ENCODE measurements at regions not wholly inside any gene's neighbourhood (a gene's known extent, or its start where the extent isn't known, plus 50 kb on each side); places are given as distances from the start of the nearest gene placed in this dataset.
"Not testable (repeated sequence)": the region's sequence is repeated elsewhere in the genome, so short reads cannot be mapped to it uniquely, and the experiment has no call there.

GRCh38 chr3:193046371-193046770 lies 128.7 kb upstream of the MB21D2 start:
- no peak for DNase-seq (ENCODE audit: low spot score)

DNA sequence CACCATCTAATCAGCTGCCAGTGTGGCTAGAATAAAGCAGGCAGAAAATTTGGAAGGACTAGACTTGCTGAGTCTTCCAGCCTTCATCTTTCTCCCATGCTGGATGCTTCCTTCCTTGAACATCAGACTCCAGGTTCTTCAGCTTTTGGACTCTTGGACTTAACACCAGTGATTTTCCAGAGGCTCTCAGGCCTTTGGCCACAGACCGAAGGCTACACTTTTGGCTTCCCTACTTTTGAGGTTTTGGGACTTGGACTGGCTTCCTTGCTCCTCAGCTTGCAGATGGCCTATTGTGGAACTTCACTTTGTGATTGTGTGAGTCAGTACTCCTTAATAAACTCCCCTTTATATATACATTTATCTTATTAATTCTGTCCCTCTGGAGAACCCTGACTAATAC lies 129.8 kb upstream of the MB21D2 start:
- DNase-seq (ENCODE audit: low spot score), result not testable (repeated sequence)

GRCh38 chr3:193048127-193048526 lies 130.5 kb upstream of the MB21D2 start:
- no peak for DNase-seq (ENCODE audit: low spot score)

- DNase-seq (ENCODE audit: low spot score), result no peak
Observed at GRCh38 chr3:193049935-193050334, 132.3 kb upstream of the MB21D2 start.

DNA sequence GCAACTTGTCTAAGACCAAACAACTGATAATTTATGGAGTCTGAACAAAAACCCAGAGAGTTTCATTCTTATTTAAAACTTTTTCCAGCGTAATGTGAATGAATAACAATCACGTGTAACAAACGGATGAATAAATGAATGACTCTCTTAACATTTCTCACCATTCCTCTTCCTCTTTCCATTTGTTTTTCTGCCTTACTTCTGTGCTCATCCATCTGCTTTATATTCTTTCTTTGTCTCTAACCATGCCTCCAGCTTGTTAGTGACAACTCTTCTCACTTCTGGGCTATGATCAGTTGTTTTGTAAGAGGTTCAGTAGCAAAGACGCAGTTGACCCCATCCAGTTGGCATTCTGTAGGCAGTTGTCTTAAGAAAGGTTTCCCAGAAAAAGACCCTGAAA lies 133.7 kb upstream of the MB21D2 start:
- DNase-seq (ENCODE audit: low spot score), result no peak

GRCh38 chr3:193052354-193053045 lies 134.8 kb upstream of the MB21D2 start:
- no peak for DNase-seq (ENCODE audit: low spot score)

DNA sequence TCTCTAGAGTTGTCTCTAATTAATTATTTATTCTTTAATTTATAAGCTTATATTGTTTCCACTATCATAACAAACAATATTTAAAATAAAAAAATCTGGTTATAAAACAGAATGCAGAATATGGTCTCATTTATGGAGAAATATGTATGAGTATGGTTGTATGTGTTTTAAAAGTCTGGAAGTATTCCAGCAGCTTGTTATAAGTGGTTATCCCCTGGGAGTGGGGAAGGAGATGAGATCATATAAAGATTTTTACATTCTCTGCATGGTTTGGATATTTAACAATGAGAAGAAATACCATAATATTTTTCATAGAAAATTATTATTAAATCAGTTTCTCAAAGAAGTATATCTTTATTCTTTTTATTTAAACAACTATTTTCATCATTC lies 135.4 kb upstream of the MB21D2 start:
- DNase-seq (ENCODE audit: low spot score), result no peak

- DNase-seq (ENCODE audit: low spot score), result no peak
Observed at GRCh38 chr3:193055352-193055751, 137.7 kb upstream of the MB21D2 start.

DNA sequence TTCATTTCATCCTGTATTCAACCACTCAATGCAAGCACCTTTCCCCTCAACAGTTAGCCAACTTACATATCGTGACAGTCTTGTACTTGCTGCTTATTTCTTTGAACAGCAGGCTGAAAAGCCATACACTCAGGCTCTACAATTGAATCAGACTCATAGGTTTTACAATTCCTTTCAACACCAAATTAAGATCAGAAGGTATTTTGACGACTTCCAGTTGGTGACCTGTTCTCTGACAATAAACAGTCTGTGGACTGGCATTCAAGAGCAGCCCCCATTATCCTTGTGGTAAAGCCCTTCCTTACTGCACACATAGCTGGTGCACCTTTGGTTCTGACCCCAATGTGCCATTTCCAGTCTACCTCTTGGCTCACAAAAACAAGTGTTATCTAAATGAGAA lies 140.0 kb upstream of the MB21D2 start:
- no peak for DNase-seq (ENCODE audit: low spot score)

DNA sequence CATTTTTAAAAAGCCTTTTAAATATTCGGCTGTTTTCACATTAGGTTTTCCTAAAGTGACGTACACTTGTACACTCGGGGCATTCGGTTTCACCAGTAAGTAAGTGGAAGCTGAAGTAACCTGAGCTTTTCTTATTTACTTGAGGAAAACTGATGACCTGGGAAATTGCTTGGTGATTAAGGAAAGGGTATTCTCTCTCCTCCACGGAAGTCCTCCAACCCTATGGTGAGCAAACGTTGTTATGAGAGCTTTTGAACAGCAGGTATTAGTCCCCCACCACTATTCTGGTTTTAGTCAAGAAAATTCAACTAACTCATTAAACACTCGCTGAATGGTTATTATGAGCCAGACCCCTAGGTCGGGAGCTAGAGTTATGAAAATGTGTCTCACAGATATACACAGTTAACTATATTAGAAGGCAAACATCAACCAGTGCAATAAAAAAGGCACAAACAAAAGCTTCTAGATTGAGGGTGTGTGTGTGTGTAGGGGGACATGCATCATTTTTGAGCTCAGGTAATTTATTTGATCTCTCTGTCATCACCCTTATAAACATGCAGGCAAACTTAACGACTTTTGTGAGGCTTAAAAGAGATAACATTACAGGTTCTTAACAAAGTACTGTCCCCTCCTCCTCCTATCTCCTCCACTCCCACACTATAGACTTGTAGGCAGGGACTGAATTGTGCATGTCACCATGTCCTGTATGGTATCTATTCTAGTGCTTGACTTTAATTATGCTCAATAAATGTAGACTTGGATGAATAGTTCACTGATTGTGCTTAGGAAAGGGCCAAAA lies 143.3 kb upstream of the MB21D2 start:
- no peak for DNase-seq (ENCODE audit: low spot score)

DNA sequence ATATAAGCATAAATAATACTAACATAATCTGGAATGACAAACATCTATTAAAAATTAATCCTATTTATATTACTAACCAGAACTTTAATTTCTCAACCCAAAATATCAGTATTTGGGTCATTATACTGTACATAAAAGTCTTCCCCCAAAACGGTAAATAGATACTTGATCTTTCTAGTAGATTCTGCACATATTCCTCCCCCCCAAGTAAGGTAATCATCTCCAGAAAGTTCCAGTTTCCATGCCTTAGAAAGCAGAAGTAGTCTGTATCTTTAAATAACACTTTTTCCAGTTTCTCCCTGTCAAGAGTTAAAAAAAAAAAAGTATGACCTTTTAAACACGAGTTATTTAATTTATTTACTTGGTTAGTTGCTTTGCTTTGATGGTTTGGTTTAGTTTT lies 150.7 kb upstream of the MB21D2 start:
- DNase-seq (ENCODE audit: low spot score), result no peak

DNA sequence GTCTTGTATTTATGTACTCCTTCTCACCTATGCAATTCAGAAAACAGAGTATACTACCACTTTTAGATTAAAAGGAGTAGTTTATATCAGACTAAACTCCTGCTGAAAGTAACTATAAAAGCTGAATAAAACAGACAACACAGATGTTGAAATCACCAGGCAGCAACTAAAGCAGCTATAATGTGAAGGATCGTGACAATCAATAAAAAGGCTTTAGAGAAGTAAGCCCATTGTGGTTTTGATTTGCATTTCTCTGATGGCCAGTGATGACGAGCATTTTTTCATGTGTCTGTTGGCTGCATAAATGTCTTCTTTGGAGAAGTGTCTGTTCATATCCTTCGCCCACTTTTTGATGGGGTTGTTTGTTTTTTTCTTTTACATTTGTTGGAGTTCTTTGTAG lies 152.1 kb upstream of the MB21D2 start:
- not testable (repeated sequence) for DNase-seq (ENCODE audit: low spot score)

- no peak for DNase-seq (ENCODE audit: low spot score)
Observed at GRCh38 chr3:193078996-193079753, 161.5 kb upstream of the MB21D2 start.

- no peak for DNase-seq (ENCODE audit: low spot score)
Observed at GRCh38 chr3:193080821-193081365, 160.1 kb upstream of the PLAAT1 start.

- DNase-seq (ENCODE audit: low spot score), result no peak
Observed at GRCh38 chr3:193085655-193086054, 155.4 kb upstream of the PLAAT1 start.

DNA sequence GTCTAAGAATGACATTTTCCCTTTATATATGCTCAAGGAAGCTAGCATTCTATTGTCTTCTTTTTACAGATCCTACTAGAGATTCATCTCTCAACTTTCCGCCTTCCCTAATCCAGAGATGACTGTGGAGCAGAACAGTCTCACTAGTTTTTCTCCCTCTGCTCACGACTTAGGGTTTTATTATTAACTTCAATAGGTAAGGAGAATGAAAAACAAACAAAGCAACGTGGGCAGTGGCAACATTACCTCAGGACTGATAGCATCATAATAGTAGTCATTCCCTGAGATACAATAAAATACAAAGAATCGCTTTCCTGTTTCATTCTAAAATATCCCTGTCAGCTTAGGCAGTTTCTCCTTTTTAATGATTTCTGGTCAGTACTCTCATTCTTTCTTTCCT lies 154.3 kb upstream of the PLAAT1 start:
- no peak for DNase-seq (ENCODE audit: low spot score)

DNA sequence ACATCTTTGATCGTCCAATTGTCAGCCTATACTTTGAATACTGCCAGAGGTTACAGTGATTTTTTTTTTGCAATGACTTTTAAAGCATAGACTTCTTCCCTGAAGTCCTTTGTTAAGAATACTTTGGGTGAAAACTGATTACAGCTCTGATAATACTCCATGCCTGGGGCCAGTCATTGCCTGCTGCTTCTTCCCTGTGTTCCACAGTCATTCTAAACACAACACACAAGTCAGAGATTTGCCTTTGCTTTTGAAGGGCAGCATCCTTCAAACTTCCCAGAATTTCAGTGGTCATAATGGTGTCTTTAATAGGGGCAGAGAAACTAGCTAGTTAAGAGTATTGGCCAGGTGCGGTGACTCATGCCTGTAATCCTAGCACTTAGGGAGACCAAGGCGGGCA lies 153.7 kb upstream of the PLAAT1 start:
- no peak for DNase-seq (ENCODE audit: low spot score)

GRCh38 chr3:193095366-193095765 lies 145.7 kb upstream of the PLAAT1 start:
- no peak for DNase-seq (ENCODE audit: low spot score)

- DNase-seq (ENCODE audit: low spot score), result no peak
Observed at GRCh38 chr3:193096076-193096475, 144.9 kb upstream of the PLAAT1 start.

DNA sequence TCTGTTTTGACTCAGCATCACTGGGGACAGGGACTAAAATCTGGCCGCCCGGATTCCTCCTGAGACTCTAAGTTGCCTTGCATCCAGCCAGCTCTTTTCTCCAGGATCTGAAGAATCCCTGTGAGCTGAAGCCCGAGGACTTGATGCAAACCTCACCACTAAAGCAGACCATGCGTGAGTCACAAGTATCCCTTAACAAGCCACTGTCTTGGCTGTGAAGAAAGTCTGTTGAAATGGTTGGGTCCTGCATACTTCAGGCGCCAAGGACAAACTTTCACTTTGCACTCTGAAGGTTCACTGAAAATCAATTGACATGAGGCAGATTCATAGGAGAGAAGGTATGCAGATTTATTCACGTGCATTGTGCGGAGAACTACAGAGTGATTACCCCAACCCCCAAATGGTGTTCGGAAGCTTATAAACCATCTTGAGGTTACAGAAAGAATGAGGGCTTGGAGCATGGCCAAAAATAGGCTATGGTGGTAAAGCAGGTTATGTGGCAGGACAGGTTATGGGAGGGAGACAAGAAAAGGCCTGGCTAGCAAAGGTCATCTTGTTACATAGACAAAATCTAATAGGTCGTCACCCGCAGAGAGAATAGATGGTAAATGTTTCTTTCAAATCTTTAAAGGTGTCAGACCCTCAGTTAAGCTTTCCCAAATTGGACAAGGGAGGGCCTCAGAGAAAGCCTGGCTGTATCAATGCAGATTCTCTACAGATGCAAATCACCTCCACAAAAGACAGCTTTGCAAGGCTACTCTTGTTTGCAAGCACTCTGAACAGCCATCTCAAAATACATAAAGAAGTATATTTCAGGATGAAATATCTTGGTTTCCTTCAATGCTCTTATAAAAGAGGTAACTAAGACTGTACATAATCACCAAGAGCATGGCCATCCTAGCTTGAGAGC lies 126.3 kb upstream of the PLAAT1 start:
- no peak for DNase-seq (ENCODE audit: low spot score)

DNA sequence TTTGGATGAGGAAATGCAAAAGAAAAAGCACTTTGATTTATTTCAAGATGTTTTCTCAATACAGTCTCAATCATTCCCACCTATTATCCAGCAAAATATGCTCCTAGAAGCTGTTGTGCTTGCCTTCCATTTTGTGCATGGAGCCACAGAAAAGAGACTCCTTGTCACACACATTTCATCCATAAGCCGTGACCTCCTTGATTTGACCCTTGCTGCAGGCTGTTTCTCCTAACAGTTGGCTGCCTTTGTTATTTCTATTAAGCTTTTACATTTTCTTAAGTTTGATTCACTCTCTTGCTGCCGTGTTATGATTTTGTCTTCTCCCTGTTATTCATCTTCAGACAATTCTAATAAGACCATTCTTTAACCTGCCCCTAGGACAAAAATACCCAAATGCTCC lies 124.2 kb upstream of the PLAAT1 start:
- DNase-seq (ENCODE audit: low spot score), result no peak

GRCh38 chr3:193118907-193119306 lies 122.1 kb upstream of the PLAAT1 start:
- no peak for DNase-seq (ENCODE audit: low spot score)
